GM18520 (cell line): ENCODE measurements at regions not wholly inside any gene's neighbourhood (a gene's known extent, or its start where the extent isn't known, plus 50 kb on each side); places are given as distances from the start of the nearest gene placed in this dataset.

Experiments
- ATAC-seq: cut with Tn5 transposase; IDR thresholded peaks from one replicate; pipeline ENCODE4 v1.9.1; 2021; ENCODE audit not compliant: unreplicated experiment

- peak; percentile 86 for ATAC-seq
Observed at GRCh38 chr4:18366892-18367291, 345.3 kb upstream of the LCORL start.

- ATAC-seq, result no peak
Observed at GRCh38 chr4:18366136-18366535, 344.6 kb upstream of the LCORL start.

- no peak for ATAC-seq
Observed at GRCh38 chr4:18343581-18343980, 322.0 kb upstream of the LCORL start.

DNA sequence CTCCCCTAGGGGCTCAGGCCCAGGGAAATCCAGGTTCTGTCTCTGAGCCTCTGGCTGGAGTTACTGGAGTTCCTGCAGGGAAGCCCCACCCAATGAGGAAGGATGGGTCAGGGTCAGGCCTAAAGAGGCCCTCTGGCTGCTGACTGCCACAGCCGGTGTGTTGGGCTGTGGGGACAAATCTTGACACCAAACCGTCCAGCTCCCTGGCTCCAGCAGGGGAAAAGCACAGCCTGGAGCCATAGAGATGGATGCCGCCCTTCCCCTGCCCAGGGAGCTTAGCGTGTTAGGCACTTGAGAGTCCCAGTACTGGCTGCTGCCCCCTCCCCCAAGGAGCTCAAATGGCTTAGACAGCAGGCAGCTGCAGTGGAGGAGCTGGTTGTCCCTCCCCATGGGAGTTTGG is 321.3 kb upstream of the LCORL start:
- no peak for ATAC-seq

DNA sequence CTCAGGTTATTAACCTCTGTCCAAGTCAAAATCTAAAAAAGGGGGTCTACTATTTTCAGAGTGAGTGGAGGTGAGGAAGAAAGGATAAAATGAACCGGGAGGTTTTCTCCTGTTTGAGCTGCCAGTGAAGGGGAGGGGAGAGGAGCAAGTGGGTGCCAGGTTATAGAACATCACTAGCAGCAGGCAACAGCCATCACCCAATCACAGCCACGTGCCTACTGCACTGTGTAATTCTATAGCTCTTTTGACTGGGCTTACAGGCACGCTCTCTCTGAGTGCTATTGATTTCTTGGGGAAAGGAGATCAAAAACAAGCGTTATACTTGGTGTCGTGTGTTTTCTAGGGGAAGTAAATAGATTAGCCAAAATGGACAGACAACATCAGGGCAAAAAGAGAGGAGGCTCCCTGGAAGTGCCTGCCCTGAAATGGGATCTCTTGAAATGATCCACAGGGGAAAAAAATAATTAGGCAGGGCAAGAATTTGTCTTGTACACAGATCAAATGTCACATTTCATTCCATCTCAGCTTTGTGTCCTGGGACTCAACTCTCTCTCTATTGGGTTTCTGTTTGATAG is 300.5 kb upstream of the LCORL start:
- ATAC-seq, result no peak

DNA sequence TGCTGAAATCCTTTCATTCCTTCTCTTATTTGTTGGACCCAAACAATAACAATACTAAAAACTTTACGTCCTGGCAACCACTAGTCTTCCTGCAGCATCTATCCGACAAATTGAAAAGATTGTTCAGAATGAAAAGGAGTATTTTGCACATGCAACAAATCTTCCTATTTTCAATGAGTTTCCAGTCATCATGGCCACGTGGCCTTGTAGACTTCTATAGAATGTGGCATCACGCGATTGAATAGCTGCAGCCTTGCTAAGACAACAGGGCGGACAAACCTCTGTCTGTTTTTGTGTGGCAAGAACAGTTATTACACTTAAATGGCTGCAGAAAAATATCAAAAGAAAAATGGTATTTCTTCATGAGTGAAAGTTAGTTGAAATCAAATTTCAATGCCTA is 297.9 kb upstream of the LCORL start:
- no peak for ATAC-seq

DNA sequence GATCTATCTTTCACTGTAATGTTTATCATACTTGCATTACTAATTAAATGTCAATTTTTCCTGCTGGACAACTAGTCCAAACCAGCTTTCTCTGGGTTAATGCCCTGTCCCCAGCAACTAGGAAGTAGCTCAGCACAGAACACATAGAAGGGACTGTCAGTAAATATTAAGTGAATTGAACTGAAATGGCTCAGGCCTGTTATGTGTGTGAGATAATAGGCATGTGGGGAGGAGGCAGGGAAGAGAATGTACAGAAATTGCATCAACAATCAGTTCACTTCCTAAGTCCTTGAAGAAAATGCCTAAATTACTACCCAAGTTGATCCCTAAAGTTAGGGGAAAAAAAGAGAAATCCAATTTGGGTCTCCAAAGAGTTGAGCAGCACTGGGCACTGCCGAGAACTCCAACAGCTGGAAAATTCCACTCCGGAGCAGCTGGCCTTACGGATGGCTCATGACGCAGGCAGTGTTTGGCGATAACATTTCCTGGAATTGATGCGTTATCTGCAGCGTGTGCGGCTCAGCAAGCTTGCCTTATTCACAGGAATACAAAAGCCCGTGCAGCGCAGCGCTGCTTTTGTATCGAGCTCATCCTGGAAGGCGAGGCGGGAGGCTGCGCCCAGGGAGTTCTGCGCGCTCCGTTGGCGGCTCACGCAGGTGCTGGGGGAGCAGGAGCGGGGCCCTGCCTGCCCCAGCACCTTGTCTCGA is 297.3 kb upstream of the LCORL start:
- ATAC-seq, result no peak

DNA sequence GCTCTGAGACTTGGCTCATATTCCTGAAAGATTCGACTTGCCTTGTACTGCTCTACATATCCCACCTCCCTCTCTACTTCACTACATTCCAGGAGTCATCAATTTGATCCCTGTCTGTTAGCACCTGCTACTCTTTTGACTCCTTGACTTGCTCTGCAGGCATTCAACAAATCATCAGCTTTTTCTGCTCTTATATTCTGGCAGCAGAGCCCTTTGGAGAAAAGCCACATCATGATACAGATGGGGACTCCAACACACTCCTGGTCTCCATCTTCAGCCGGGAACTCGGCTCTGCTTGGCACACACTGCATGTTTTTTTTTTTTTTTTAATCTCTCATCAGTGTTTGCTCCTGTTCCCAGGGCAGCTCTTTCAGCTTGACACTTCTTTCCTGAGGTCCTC is 293.2 kb upstream of the LCORL start:
- ATAC-seq, result no peak

DNA sequence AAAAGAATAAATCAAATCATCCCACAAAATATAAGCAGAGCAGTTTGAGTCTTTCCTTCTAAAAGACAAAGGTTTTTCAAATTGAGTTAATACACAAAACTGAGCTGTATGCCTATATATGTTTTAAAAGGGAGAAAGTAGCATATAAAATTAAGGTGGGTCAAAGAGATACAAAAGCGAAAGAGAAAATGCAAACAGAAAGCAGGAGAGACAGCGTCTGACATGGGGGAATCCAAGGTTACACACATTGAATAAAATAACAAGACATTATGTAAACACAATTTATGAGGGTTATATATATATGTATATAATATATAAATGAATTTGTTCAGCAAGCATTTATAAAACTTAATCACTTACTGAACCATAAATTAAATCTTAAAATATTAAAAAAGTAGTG is 276.1 kb upstream of the LCORL start:
- peak; percentile 70 for ATAC-seq

- ATAC-seq, result no peak
Observed at GRCh38 chr4:18296411-18296810, 274.9 kb upstream of the LCORL start.

GRCh38 chr4:18294846-18295245 is 273.3 kb upstream of the LCORL start:
- ATAC-seq, result no peak

DNA sequence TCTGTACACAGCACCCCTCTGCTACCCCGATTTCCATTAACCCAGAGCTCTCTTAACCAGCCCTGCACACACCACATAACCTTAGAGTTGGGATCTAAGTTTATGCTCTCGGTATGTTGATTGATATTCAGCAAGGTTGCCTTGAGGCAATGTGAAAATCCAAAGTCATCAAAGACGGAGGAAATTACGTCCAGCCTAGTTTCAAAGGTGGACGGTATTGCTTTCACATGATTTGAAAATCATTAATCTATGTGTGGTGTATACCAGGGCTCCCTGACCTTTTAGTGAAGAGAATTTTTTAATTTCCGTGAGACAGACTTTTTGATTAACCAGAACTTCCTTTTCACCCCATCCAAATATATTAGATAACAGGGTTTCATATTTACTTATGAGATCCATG is 272.5 kb upstream of the LCORL start:
- ATAC-seq, result no peak

GRCh38 chr4:18292411-18292810 is 270.9 kb upstream of the LCORL start:
- ATAC-seq, result no peak

DNA sequence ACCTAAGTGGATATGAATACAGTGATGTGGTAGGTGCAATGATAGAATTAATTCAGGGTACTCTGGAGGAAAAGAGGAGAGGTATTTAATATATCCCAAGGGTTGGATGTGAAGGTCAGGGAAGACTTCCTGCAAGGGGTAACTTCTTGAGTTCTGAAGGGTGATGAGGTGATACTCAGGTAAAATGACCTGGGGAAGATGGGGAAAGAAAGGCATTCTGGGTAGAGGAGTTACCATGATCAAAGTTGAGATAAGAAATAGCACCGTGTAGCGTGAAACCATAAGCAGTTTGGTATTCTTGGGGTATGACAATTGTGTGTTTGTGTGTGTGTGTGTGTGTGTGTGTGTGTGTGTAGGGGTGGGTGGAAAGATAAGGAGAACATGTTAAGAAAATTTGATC is 270.4 kb upstream of the LCORL start:
- no peak for ATAC-seq

DNA sequence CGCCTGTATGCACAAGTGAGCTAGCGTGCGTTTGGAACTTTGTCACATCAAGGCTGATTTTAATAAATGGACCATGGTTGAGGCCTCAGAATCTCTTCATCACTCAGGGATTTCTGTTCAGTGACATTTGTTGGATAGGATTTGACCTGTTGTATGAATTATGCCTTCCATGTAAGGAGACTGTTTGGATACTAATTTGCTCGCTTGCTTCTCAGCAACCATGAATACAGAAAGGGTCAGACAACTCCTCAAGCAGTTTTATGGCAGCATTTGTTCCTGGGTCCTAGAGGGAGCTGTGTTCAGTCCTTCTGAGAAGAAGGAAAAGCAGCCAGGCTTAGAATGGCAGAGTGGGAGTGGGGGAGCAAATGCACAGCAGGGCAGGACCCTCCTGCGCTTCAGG is 269.7 kb upstream of the LCORL start:
- ATAC-seq, result no peak

DNA sequence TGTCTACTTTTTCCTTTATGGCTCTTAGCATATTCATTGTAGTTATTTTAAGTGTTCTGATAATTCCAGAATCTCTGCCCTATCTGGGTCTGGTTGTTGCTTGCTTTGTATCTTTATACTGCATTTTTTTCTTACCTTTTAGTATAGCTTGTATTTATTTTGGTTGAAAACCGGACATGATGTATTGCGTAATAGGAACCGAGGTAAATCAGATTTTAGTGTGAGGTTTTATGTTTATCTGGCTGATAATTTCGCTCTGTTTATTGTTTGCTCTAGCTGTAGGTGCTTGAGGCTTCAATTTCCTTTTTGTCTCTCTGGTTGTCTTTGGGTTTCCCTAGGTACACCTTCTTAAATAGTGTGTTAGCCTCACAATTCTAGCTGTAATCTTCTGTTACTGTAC is 263.8 kb upstream of the LCORL start:
- ATAC-seq, result no peak

- ATAC-seq, result no peak
Observed at GRCh38 chr4:18278244-18278643, 256.7 kb upstream of the LCORL start.

DNA sequence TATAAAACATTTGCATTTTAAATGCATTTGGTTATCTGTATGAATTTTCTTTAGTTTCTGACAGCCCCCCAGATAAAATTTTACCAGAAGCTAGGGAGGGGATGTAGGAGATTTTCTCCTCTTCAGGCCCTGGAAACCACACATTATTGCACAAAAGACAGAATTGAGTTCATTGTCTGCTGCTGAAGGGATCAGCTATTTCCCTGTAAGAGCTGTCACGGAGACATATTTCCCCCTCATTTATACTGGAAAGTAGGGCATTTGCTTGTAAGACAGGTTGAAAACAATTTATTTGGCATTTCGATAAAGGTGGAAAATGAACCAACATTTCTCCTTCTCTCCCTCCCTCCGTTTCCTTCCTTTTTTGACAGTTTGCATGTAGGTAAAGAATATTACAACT is 241.3 kb upstream of the LCORL start:
- ATAC-seq, result no peak

GRCh38 chr4:18252052-18252451 is 230.5 kb upstream of the LCORL start:
- ATAC-seq, result no peak

- no peak for ATAC-seq
Observed at GRCh38 chr4:18250564-18250963, 229.0 kb upstream of the LCORL start.

GRCh38 chr4:18248611-18249010 is 227.1 kb upstream of the LCORL start:
- ATAC-seq, result no peak

- ATAC-seq, result no peak
Observed at GRCh38 chr4:18247189-18247588, 225.6 kb upstream of the LCORL start.
